Urinary bladder (tissue), 3 donors: ENCODE measurements at regions not wholly inside any gene's neighbourhood (a gene's known extent, or its start where the extent isn't known, plus 50 kb on each side); places are given as distances from the start of the nearest gene placed in this dataset.

Experiments used
- DNase-seq: peaks from one replicate; pipeline ENCODE4 v3.0.0-alpha.2; 2015; ENCODE audit errors: extremely low spot score
- H3K27ac ChIP-seq: one replicate; pipeline ENCODE4 v1.5.1; 2013; ENCODE audit warnings: low read depth, mild to moderate bottlenecking, moderate library complexity
- H3K36me3 ChIP-seq: one replicate; pipeline ENCODE4 v1.6.1; 2013; ENCODE audit warnings: mild to moderate bottlenecking, moderate library complexity; ENCODE audit not compliant: insufficient read depth
- H3K4me1 ChIP-seq: one replicate; pipeline ENCODE4 v1.6.1; 2013; ENCODE audit warnings: mild to moderate bottlenecking, moderate library complexity; ENCODE audit not compliant: insufficient read depth
- H3K4me3 ChIP-seq: one replicate; pipeline ENCODE4 v1.5.1; 2013; ENCODE audit warnings: low read depth, low read length
- WGBS: extraction: QIAGEN DNeasy Blood & Tissue Kit; methylation state at CpG from one replicate; pipeline ENCODE4 v1.1.7; 2013; 5-methylcytosine and 5-hydroxymethylcytosine counted together
- donor health status: healthy with polysubstance abuse.
- donor health status: healthy.

DNA sequence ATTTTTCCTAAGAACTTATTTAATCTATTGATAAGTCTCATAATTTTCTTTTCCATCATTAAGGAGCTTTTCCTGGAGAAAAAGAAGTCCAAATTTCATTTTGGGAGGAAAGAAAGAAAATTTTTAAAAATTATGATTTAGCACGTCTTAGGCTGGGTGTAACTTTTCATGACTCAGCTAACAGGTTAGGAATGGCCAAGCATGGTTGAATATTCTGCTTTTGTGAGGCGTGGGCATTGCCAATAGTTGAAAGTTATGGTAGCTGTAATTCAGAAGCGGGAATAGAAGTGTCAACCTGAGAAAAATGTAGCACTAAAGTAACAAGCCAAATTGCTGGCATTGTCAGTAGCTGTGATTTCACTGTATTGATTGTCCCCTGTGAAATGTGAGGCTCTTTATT, 77.2 kb upstream of the ARID1B start:
- no peak for DNase-seq
- no peaks in the 10 kb centered on the region for H3K4me1 ChIP-seq
- H3K4me3 ChIP-seq, result no peak overlapping the region
- H3K27ac ChIP-seq, result no peak overlapping the region
- H3K36me3 ChIP-seq, result no peaks in the 10 kb centered on the region
- WGBS, result 95% methylated on average over 3 of the region's 3 CpGs

DNA sequence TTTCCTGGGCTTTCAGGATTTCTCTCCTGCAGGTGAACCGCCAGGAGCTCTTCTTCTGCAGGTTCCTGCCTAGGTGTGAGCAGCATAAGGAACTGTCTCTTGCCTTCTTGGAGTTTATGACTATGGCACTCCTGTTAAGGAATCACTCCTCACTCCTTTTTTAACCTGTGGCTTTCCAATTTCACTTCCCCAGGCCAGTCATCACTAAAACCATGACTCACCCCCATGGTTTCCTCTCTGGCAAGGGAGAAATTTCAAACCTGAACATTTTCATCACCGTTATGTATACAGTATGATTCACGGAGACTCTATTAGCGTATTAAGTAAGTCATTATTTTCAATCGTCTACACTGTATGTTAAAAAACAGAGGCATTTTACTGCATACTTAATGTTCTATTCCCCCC, 78.2 kb upstream of the ARID1B start:
- WGBS, result 80% methylated on average over 5 of the region's 5 CpGs
- Histone ChIP-seq H3K4me1 (no peaks in the 10 kb centered on the region), H3K36me3 (no peaks in the 10 kb centered on the region), H3K27ac (no peak overlapping the region), H3K4me3 (no peak overlapping the region)
- no peak for DNase-seq

DNA sequence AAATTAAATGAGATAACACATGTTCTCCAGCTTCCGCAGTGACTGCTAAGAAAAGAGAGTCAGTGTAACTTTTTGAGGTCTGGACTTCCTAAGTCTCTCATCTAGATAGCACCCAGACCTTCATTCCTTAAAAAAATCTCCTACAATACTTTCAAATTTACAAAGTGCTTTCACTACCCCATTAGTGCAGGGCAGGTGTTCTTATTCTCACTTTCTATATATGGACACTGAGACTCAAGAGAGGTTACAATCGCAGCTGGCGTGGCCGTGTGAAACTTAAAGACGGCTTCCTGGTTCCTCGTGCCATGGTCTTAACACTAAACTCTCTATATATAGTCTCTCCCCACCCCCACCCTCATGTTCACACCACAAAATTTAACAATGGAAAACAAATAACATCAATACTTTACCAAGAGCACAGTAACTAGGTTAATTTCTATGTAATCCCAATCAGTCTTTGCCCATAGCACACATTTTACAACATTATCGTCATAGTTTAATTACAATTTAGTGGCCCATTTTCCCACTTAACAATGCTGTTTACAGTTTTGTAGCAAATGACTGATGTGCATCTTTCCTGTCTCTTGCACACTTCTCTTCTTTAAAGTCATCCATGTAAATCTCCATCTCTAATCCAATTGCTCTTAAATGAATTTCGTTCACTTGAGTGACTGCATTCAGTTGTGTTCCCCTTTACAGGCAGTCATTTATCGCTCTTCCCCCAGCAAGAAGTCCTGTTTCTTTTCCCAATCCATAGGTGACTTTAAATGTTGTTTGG, 78.8 kb upstream of the ARID1B start:
- H3K4me1 ChIP-seq, result no peaks in the 10 kb centered on the region
- no peak overlapping the region for H3K27ac ChIP-seq
- H3K36me3 ChIP-seq, result no peaks in the 10 kb centered on the region
- 84% methylated on average over 9 of the region's 9 CpGs for WGBS
- DNase-seq, result no peak
- no peak overlapping the region for H3K4me3 ChIP-seq

DNA sequence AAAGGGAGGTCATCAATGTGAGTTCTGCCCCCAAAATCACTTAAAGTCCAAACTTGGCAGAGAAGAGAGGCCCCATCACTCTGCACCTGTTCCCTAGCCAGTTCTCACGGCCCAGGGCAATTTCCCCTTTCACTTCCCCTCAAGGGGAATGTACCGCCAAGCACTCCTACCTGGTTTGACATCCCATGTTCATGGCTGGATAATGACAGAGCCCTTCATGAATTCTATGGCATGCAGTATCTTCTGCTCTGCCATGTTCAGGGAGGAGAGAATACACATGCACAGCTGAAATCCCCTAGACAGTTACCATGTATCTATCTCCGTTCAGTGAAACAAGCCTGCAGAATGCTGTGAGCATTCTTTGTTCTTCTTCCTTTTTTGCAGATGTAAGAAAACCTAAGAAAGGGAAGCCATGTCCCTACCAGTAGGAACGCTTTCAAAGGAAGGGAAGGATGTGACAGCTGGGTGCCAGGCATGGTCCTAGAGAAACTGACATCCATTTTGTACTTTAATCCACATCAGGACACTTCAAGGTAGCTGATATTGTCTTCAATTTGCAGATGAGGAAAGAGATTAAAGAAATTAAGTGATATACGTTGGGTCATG, 79.8 kb upstream of the ARID1B start:
- no peak overlapping the region for H3K4me3 ChIP-seq
- H3K27ac ChIP-seq, result no peak overlapping the region
- H3K4me1 ChIP-seq, result no peaks in the 10 kb centered on the region
- H3K36me3 ChIP-seq, result no peaks in the 10 kb centered on the region
- WGBS, result 76% methylated on average over 5 of the region's 5 CpGs
- DNase-seq, result no peak

DNA sequence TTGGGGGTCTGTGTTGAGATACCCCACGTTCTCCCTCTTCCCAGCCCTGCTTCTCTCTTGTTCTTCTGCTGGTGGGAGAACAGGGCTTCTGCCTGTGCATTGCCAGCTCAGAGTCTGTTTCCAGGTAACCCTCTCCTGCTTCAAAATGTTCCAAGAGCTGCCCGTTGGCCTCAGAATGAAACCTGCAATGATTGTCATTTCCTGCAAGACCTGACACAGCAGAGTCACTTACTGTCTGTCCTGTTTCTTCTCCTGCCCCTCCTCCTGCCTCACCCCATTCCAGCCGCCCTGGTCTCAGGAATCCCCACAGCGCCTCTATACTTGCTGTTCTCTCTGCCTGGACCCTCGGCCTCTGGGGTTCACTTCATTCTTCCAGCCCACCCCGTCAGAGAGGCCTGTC, 81.4 kb upstream of the ARID1B start:
- H3K27ac ChIP-seq, result no peak overlapping the region
- no peaks in the 10 kb centered on the region for H3K36me3 ChIP-seq
- no peak overlapping the region for H3K4me3 ChIP-seq
- no peak for DNase-seq
- no peaks in the 10 kb centered on the region for H3K4me1 ChIP-seq
- WGBS, result 76% methylated on average over 6 of the region's 6 CpGs

DNA sequence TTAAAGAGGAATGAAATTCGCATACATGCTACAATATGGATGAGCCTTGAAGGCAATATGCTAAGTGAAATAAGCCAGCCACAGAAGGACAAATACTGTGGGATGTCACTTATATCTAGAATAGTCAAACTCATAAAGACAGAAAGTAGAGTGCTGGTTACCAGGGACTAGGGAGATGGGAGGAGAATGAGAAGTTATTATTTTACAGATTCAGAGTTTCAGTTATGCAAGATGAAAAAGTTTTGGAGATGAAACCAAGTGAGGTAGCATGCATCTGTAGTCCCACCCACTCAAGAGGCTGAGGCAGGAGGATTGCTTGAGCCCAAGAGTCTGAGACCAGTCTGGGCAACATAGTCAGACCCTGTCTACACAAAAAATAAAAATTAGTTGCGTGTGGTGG, 82.5 kb upstream of the ARID1B start:
- 92% methylated on average over 2 of the region's 2 CpGs for WGBS
- H3K4me1 ChIP-seq, result no peaks in the 10 kb centered on the region
- H3K4me3 ChIP-seq, result no peak overlapping the region
- no peak for DNase-seq
- no peaks in the 10 kb centered on the region for H3K36me3 ChIP-seq
- no peak overlapping the region for H3K27ac ChIP-seq

DNA sequence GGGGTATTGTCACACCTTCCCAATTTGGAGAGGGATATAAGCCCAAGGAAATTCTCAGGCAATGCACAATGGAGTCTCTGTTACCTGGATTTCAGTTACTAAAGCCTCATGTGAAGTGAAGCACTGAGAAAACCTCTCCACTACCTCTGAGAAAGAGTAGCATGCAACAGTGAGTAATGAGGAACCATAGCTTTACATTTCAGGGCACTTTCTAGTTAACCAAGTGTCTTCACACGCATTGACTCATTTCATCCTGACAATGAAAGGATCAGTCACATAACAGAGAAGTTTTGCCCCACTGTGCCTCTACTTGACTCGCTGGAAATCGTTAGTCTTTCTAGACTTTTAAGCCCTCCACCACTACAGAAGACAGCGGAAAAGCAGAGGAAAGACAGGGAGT, 86.2 kb upstream of the ARID1B start:
- WGBS, result 93% methylated on average over 4 of the region's 4 CpGs
- Histone ChIP-seq H3K4me3 (no peak overlapping the region), H3K36me3 (no peaks in the 10 kb centered on the region), H3K27ac (no peak overlapping the region), H3K4me1 (no peaks in the 10 kb centered on the region)
- no peak for DNase-seq

DNA sequence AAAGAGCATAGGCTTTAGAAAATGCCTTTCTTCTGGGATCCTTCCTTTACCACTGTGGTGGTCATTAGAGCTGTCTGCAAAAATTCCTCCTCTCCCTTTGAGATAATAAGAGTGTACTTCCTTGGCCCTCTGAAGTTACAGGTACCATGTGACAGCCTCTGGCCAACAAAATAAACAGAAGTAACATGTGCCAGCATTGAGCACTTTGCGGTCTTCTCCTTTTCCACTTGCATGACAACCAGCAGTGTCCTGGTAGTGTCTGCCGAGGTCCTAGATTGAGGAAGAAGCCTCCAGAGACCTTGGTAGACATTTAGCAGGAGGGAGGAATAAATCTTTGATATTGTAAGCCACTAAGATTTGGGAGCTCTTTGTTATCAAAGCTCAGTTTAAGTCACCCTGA, 87.5 kb upstream of the ARID1B start:
- Histone ChIP-seq H3K36me3 (no peaks in the 10 kb centered on the region), H3K27ac (no peak overlapping the region), H3K4me1 (no peaks in the 10 kb centered on the region), H3K4me3 (no peak overlapping the region)
- whole genome bisulfite sequencing, result 79% methylated on average over 2 of the region's 2 CpGs
- DNase-seq, result no peak

DNA sequence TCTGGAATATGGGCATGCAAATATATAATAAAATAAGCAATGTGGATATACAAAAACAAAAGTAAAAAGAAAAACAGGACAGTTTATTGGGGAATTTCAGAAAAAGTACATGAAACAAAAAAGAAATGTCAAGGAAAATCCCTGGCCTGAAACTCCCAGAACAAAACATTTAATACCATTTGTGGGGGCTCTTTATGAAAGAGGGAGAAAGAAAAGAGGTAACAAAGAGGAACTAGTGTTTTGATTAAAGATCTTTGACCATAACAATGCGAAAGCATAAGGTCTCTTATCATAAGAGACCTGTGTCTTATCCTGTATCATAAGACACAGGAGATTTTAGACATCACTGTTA, 88.6 kb upstream of the ARID1B start:
- no peak for DNase-seq
- WGBS, result 98% methylated on average over 1 of the region's 1 CpG
- Histone ChIP-seq H3K4me3 (no peak overlapping the region), H3K4me1 (no peaks in the 10 kb centered on the region), H3K36me3 (no peaks in the 10 kb centered on the region), H3K27ac (no peak overlapping the region)

DNA sequence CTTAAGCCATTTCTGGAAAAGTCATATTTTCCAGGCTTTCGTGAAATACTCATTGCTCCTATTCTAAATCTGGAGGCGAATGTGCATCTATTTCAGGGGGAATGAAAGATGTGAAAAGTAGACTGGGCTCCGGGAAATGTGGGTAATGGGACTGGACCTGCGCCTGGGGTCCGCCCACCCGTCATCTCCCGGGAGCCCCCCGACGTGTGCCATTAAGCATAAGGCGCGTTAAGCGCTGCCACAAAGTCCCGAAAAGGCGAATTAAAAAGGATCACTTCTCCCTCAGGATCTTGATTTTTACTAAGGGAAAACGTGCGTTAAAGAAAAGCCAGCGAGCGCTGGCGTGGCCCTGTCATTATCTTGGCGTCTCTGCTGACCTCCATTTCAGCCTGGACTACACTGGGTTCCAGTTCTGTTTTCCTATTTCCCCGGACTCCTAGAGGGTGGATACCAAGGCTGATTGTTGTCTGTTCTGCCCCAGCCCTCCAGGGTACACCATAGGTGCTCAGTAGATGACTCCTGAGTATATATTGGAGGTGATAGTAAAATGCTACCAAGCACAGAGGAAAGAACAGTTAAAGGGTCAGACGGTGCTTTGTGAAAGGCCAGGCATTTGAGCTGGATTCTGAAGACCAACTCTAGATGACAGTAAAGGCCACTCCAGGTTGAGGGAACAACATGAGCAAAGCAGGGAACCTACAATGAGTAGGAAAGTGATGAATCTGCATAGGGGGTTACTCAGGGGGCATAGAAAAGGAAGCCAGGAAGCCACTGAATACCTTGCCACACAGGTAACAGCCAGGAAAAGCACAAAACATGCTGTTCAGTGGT, 89.2 kb upstream of the ARID1B start:
- Histone ChIP-seq H3K4me3 (peak overlapping the region; percentile 71), H3K36me3 (no peaks in the 10 kb centered on the region), H3K27ac (peak overlapping the region; percentile 98), H3K4me1 (no peaks in the 10 kb centered on the region)
- DNase-seq, result peak; percentile 66
- 6% methylated on average over 22 of the region's 22 CpGs for WGBS

DNA sequence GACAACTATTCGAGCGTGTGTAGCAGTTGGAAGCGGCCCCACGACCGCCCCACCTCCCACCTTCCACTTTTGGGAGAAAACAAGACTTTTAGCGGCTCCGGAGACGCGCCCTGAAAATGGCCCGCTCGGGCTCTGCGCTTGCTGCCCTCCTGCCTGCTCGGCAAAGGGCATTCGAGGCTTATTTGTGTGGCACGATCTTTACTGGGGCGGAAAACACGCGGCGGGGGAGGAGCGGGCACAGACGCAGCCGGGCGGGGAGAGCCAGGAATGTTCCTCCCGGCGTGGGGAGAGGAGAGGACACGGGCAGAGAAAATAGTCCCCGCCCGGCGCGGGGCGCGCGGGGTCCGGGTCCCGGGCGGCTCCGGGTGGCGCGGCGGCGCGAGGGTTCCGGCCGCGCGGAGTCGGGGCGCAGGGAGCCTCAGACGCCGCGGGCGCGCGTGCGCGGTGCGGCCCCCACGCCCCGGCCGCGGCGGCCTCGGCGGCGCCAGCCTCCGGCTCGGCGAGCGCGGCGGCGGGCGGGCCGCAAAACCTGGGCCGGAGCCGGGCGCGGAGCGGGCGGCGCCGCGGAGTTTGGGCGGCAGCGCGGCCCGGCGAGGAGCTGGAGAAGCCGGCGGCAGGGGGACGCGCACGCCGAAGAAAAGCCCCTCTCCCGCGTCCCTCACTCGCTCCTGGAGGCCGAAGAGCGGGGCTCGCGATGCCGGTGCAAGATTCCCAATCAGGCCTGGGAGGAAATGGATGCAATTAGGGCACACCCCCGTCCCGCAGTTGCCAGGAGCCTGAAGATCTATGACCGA, 90.0 kb upstream of the ARID1B start:
- Histone ChIP-seq H3K4me1 (no peaks in the 10 kb centered on the region), H3K27ac (peak overlapping the region; percentile 98), H3K4me3 (peak overlapping the region; percentile 71), H3K36me3 (no peaks in the 10 kb centered on the region)
- under 1% methylated on average over 105 of the region's 105 CpGs for WGBS
- peak; percentile 85 for DNase-seq

DNA sequence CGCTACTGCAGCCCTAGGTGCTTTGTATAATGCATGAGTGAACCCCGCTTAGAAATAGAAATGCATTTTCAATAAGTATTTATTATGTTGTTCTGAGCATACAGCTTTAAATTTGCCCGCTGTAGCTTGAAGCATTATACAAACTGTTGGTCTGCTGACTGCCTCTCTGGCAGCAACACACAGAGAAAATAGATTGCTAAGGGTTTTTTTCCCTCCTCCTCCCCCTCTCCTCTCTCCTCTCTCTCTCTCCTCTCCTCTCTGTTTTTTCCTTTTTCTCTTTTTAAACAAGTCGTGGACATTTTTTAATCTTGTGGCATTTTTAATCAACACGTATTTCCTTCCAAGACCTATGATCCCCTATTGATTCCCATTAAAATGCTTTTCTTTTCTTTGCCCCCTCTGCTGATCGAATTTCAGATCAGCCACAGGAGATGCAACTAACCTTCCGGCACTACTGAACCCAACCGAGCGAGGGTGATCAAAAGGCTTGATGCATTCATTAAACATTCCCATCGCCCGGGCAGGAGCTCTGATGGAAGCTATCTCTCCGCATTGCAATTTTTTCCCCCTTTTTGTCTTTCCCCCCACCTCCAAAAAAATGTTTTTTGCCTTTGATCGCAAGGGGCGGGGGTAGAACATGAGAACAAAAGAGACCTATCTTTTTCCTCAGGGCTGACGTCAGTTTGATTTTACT, 90.7 kb upstream of the ARID1B start:
- under 1% methylated on average over 15 of the region's 15 CpGs for WGBS
- Histone ChIP-seq H3K27ac (peak overlapping the region; percentile 97), H3K4me3 (peak overlapping the region; percentile 51), H3K4me1 (no peaks in the 10 kb centered on the region), H3K36me3 (no peaks in the 10 kb centered on the region)
- DNase-seq, result no peak

DNA sequence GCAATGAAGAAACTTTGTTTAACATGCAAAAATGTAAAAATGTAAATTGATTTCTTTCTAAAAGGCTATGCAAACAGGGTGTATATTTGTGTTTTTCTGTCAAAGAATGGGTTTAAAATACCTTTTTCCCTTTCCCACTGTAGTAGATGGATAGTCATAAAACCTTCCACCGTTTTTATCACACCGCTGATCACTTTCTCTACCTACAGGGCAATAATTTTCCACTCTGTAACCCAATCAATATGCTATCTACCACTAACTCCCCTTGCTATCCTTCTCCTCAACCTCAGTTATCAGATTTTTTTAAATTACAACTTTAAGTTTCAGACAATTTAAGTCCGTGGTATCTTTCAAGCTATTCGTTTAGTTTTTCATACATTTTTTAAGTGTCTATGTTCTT, 91.4 kb upstream of the ARID1B start:
- no peak for DNase-seq
- Histone ChIP-seq H3K27ac (no peak overlapping the region), H3K36me3 (no peaks in the 10 kb centered on the region), H3K4me3 (peak overlapping the region; percentile 51), H3K4me1 (no peaks in the 10 kb centered on the region)
- WGBS, result 13% methylated on average over 4 of the region's 4 CpGs
